ENCODE measurements at regions not wholly inside any gene's neighbourhood (a gene's known extent, or its start where the extent isn't known, plus 50 kb on each side); places are given as distances from the start of the nearest gene placed in this dataset.

- H2AFZ ChIP-seq (ENCODE audit: control insufficient read depth, low read length), result no peak overlapping the region
- TF ChIP-seq EZH2 (IDR thresholded peaks at IDR 0.05; ENCODE audit: low read length), result no peak
- TF ChIP-seq CTCF (optimal IDR thresholded peaks at IDR 0.05 in 1 of 3, IDR thresholded peaks at IDR 0.05 in 1 of 3, conservative IDR thresholded peaks at IDR 0.05 in 1 of 3; ENCODE audit: extremely low read depth in 1 of 3, insufficient read depth in 2 of 3, low read length in 3 of 3), result no peak
- DNase-seq (ENCODE audit: low read depth, low spot score) (no peak), FAIRE-seq (no peak)
- no peaks in the 10 kb centered on the region for H3K36me3 ChIP-seq (ENCODE audit: control insufficient read depth in 2 of 2, extremely low read depth in 1 of 2, insufficient read depth in 2 of 2, low read length in 2 of 2)
- H3K27me3 ChIP-seq (ENCODE audit: control insufficient read depth, extremely low read depth, insufficient read depth, low read length), result peaks cover 3% of the 10 kb centered on the region
- H4K20me1 ChIP-seq (ENCODE audit: control insufficient read depth, extremely low read depth, insufficient read depth, low read length), result no peaks in the 10 kb centered on the region
- H3K9me3 ChIP-seq (ENCODE audit: control insufficient read depth, low read depth, low read length), result no peaks in the 10 kb centered on the region
- H3K4me1 ChIP-seq (ENCODE audit: control insufficient read depth, extremely low read depth, insufficient read depth, low read length), result no peaks in the 10 kb centered on the region
- no peak overlapping the region for H3K4me2 ChIP-seq (ENCODE audit: control insufficient read depth, extremely low read depth, insufficient read depth, low read depth, low read length)
- dilution Hi-C loops (cut with MboI; ENCODE audit: extremely low pct_ligation_motif_present, low sequenced_read_pairs), result no loop called here
- no peaks in the 10 kb centered on the region for H3K9me1 ChIP-seq (ENCODE audit: control insufficient read depth, extremely low read depth, insufficient read depth, low read length)
- H3K27ac ChIP-seq (ENCODE audit: control insufficient read depth, insufficient read depth, low read length), result no peak overlapping the region
- H3K79me2 ChIP-seq (ENCODE audit: control insufficient read depth, insufficient read depth, low read length), result no peaks in the 10 kb centered on the region
- no peak overlapping the region for H3K4me3 ChIP-seq (ENCODE audit: control insufficient read depth in 2 of 3, extremely low read depth in 1 of 3, insufficient read depth in 2 of 3, low read depth in 1 of 3, low read length in 3 of 3)
- H3K9ac ChIP-seq (ENCODE audit: control insufficient read depth, extremely low read depth, insufficient read depth, low read length), result no peak overlapping the region
These were observed 283.0 kb downstream of the MAF start for GRCh38 chr16:79317521-79317920.

GRCh38 chr16:79317026-79317425 is 283.5 kb downstream of the MAF start:
- H3K4me3 ChIP-seq (ENCODE audit: control insufficient read depth in 2 of 3, extremely low read depth in 1 of 3, insufficient read depth in 2 of 3, low read depth in 1 of 3, low read length in 3 of 3), result no peak overlapping the region
- no peaks in the 10 kb centered on the region for H4K20me1 ChIP-seq (ENCODE audit: control insufficient read depth, extremely low read depth, insufficient read depth, low read length)
- dilution Hi-C loops (cut with MboI; ENCODE audit: extremely low pct_ligation_motif_present, low sequenced_read_pairs), result no loop called here
- H3K4me2 ChIP-seq (ENCODE audit: control insufficient read depth, extremely low read depth, insufficient read depth, low read depth, low read length), result no peak overlapping the region
- no peaks in the 10 kb centered on the region for H3K9me1 ChIP-seq (ENCODE audit: control insufficient read depth, extremely low read depth, insufficient read depth, low read length)
- no peak for DNase-seq (ENCODE audit: low read depth, low spot score)
- peaks cover 3% of the 10 kb centered on the region for H3K27me3 ChIP-seq (ENCODE audit: control insufficient read depth, extremely low read depth, insufficient read depth, low read length)
- no peaks in the 10 kb centered on the region for H3K9me3 ChIP-seq (ENCODE audit: control insufficient read depth, low read depth, low read length)
- no peaks in the 10 kb centered on the region for H3K79me2 ChIP-seq (ENCODE audit: control insufficient read depth, insufficient read depth, low read length)
- TF ChIP-seq CTCF (optimal IDR thresholded peaks at IDR 0.05 in 1 of 3, IDR thresholded peaks at IDR 0.05 in 1 of 3, conservative IDR thresholded peaks at IDR 0.05 in 1 of 3; ENCODE audit: extremely low read depth in 1 of 3, insufficient read depth in 2 of 3, low read length in 3 of 3), result no peak
- no peak for TF ChIP-seq EZH2 (IDR thresholded peaks at IDR 0.05; ENCODE audit: low read length)
- H3K36me3 ChIP-seq (ENCODE audit: control insufficient read depth in 2 of 2, extremely low read depth in 1 of 2, insufficient read depth in 2 of 2, low read length in 2 of 2), result no peaks in the 10 kb centered on the region
- no peak for FAIRE-seq
- H3K27ac ChIP-seq (ENCODE audit: control insufficient read depth, insufficient read depth, low read length), result no peak overlapping the region
- H2AFZ ChIP-seq (ENCODE audit: control insufficient read depth, low read length), result no peak overlapping the region
- no peak overlapping the region for H3K9ac ChIP-seq (ENCODE audit: control insufficient read depth, extremely low read depth, insufficient read depth, low read length)
- no peaks in the 10 kb centered on the region for H3K4me1 ChIP-seq (ENCODE audit: control insufficient read depth, extremely low read depth, insufficient read depth, low read length)

All from keratinocyte (primary cell).